ENCODE measurements at regions not wholly inside any gene's neighbourhood (a gene's known extent, or its start where the extent isn't known, plus 50 kb on each side); places are given as distances from the start of the nearest gene placed in this dataset.

GRCh38 chr11:19592842-19593241 is 119.8 kb upstream of the NAV2 start:
- POLR2A ChIA-PET, result no interaction called here
- H4K20me1 ChIP-seq (ENCODE audit: control insufficient read depth, insufficient read depth), result no peaks in the 10 kb centered on the region
- SMC1A ChIA-PET (ENCODE audit: uncharacterized antibody, unreplicated experiment), result no interaction called here
- no peaks in the 10 kb centered on the region for H3K36me3 ChIP-seq (ENCODE audit: control insufficient read depth in 2 of 2, insufficient read depth in 2 of 2, low read length in 1 of 2)
- no peak overlapping the region for H3K4me3 ChIP-seq
- intact Hi-C loops (cut with micrococcal nuclease; ENCODE audit: unreplicated experiment), result no loop called here
- no peaks in the 10 kb centered on the region for H3K79me2 ChIP-seq (ENCODE audit: control insufficient read depth, insufficient read depth, low read length)
- RAD21 ChIA-PET (ENCODE audit: unreplicated experiment), result no interaction called here
- ATAC-seq (no peak), DNase-seq (ENCODE audit: low read depth, low spot score) (no peak), FAIRE-seq (no peak)
- H3K27ac ChIP-seq (ENCODE audit: control insufficient read depth, insufficient read depth), result no peak overlapping the region
- TF ChIP-seq MEF2A (IDR thresholded peaks at IDR 0.05; ENCODE audit: insufficient read depth, low read depth, low read length) (no peak), GATAD2B (conservative IDR thresholded peaks at IDR 0.05; ENCODE audit: low read depth) (no peak), SREBF2 (IDR thresholded peaks at IDR 0.05; ENCODE audit: low read length) (no peak), PAX8 (IDR thresholded peaks at IDR 0.05) (no peak), PBX3 (IDR thresholded peaks at IDR 0.05; ENCODE audit: insufficient replicate concordance, low read depth, low read length) (no peak), CREM (IDR thresholded peaks at IDR 0.05; ENCODE audit: low read depth) (no peak), IRF4 (IDR thresholded peaks at IDR 0.05; ENCODE audit: low read depth, low read length) (no peak), CHD4 (IDR thresholded peaks at IDR 0.05) (no peak), HDGF (IDR thresholded peaks at IDR 0.05) (no peak), ZNF622 (IDR thresholded peaks at IDR 0.05) (no peak), SIN3A (IDR thresholded peaks at IDR 0.05; ENCODE audit: low read depth, low read length) (no peak), ZBTB4 (CRISPR knock-in tag; IDR thresholded peaks at IDR 0.05) (no peak), ZBTB11 (CRISPR knock-in tag; IDR thresholded peaks at IDR 0.05) (no peak), ATF2 (IDR thresholded peaks at IDR 0.05; ENCODE audit: low read length) (no peak), TCF12 (IDR thresholded peaks at IDR 0.05; ENCODE audit: low read depth, low read length) (no peak), RB1 (IDR thresholded peaks at IDR 0.05; ENCODE audit: borderline replicate concordance) (no peak), ZNF384 (IDR thresholded peaks at IDR 0.05; ENCODE audit: borderline replicate concordance, low read depth, low read length) (no peak), IKZF2 (IDR thresholded peaks at IDR 0.05) (no peak)
- no peak overlapping the region for H3K4me2 ChIP-seq (ENCODE audit: control insufficient read depth, insufficient read depth)
- no peaks in the 10 kb centered on the region for H3K9me3 ChIP-seq (replicated peaks; ENCODE audit: control insufficient read depth, insufficient read depth, low read length)
- CTCF ChIA-PET, result interaction anchor here (0.9 to 1.1 kb wide), 2 partner anchors 27 to 29 kb away, joined by 3 to 4 read pairs; no protein-coding TSS in a partner anchor
- no peak overlapping the region for H3K9ac ChIP-seq (ENCODE audit: control insufficient read depth, insufficient read depth, low read length)
- no peak overlapping the region for H2AFZ ChIP-seq (ENCODE audit: control insufficient read depth, low read depth, low read length)
- no TSS peak for BruUV-seq (replicated peaks)
- in situ Hi-C loops (cut with MboI), result no loop called here
- 43% methylated on average over 2 of the region's 2 CpGs for WGBS (ENCODE audit: insufficient coverage, insufficient replicate concordance, low lambda C conversion rate, missing lambda C conversion rate)
- no peaks in the 10 kb centered on the region for H3K4me1 ChIP-seq (ENCODE audit: control insufficient read depth, insufficient read depth, low read length)
- peaks cover 0 to 3% of the 10 kb centered on the region in 2 experiments; a peak in 2 of 4 replicates for H3K27me3 ChIP-seq (replicated peaks in 1 of 2; ENCODE audit: control insufficient read depth in 2 of 2, insufficient read depth in 2 of 2, low read length in 1 of 2)

Measured in GM12878 (cell line).